Activated CD8-positive, alpha-beta memory T cell treated with anti-CD3 and anti-CD28 coated beads, Interleukin-2, amount 50 U/mL, for 4 hours (primary cell): ENCODE measurements at regions not wholly inside any gene's neighbourhood (a gene's known extent, or its start where the extent isn't known, plus 50 kb on each side); places are given as distances from the start of the nearest gene placed in this dataset.

Source experiments
- DNase-seq: peaks from one replicate; pipeline ENCODE4 v3.0.0-alpha.2; 2020

- peak; percentile 63 for DNase-seq
Observed at GRCh38 chr17:412211-413015, 59.8 kb upstream of the RPH3AL start.

GRCh38 chr17:411421-412120 lies 59.0 kb upstream of the RPH3AL start:
- no peak for DNase-seq

GRCh38 chr17:410543-411401 lies 58.2 kb upstream of the RPH3AL start:
- DNase-seq: peak; percentile 62

DNA sequence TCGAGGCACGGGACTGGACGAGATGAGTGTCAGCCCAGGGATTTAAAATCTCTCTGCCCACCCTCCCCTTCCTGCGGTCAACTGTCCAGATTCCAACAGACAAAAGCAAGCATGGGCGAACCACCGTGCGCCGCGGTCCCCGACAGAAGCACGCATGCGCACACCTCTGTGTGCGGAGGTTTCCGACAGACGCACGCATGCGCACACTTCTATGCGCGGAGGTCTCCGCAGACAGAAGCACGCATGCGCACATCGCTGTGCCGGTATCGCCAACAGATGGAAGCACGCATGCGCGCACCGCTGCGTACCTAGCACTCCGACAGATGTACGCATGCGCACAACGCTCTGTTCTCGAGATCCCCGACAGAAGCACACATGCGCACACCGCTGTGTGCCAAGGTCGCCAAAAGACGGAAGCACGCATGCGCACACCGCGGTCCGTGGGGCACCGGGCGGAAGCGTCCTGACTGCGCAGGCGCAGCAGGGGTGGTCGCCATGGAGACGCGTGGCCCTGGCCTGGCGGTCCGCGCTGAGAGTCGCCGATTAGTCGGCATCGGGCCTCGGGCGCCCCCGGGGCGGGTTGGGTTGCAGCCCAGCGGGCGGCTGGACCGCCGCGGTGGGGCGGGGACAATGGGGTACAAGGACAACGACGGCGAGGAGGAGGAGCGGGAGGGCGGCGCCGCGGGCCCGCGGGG lies 57.4 kb upstream of the RPH3AL start:
- DNase-seq: peak; percentile 100

DNA sequence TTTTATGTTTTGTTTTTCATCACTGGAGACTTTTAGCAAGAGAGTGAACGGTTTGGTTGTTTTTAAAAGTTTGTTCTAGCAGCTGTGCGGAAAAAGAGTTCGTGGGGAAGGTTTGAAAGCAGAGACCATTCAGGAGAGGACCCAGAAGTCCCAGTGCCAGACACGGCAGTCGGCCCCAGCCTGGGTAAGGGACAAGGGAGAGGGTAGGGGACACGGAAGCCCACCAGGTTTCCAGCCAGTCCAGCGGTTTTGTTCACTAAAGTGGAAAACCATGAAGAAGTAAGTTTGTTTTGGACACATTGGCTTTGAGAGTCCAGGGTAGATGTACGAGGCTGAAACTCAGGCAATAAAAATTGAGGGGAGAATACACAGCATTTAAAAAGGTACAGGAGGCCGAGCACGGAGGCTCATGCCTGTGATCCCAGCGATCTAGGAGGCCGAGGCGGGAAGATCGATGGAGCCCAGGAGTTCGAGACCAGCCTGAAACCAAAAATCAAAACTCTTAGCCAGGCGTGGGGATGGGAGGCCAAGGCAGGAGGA lies 56.8 kb upstream of the RPH3AL start:
- DNase-seq: no peak

GRCh38 chr17:404703-405102 lies 52.1 kb upstream of the RPH3AL start:
- no peak for DNase-seq
